HG03354 (cell line): ENCODE measurements at regions not wholly inside any gene's neighbourhood (a gene's known extent, or its start where the extent isn't known, plus 50 kb on each side); places are given as distances from the start of the nearest gene placed in this dataset.

ENCODE experiments used
- ATAC-seq: cut with Tn5 transposase; IDR thresholded peaks from one replicate; pipeline ENCODE4 v1.9.1; 2021; ENCODE audit warnings: mild to moderate bottlenecking; ENCODE audit not compliant: unreplicated experiment, poor library complexity, severe bottlenecking

DNA sequence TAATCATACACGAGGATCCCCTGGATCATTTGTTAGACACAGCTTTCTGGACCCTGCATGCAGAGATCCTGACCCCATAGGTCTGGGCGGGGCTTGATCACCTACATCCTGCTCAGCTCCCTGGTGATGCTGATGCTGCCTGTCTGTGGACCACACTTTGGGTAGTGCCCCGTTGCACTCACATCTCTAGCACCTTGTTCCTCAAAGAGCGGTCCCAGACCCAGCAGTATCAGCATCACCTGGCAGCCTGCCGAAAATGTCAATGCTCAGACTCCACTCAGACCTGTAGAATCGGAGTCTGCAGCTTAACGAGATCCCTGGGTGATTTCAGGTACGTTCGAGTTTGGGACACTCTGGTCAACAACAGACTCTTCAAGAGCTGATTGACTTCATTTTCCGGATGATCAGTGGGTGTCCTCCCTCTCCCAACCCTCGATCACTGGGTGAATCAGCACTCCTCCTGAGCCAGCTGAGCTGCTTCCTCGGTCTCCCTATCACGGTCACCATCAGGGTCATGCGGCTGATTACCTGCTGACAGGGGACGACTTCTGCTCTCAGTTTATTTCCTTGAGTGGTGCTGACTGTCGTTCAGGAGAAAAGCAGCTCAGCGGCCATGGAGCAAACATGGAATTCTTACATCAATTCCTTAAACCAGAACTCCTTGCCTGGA lies 150.6 kb upstream of the RAB12 start:
- ATAC-seq: no peak

DNA sequence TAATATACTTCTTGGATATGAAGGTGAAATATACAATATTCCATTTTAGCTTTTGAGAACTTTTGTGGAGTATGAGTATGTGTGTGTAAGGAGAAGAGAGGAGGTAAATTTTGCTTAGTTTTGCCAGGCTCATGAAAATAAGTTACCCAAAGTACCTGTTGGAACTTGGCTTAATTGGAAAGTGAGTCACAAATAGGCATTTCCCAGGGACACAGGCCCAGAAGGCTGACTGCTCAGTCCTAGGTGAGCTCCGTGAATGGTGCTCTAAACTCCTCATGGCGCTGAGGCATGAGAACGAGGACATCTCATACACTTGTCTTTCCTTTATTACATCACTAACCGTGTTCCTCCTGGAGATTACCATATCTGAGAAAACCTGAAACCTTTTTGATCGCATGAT lies 148.5 kb upstream of the RAB12 start:
- ATAC-seq: no peak

DNA sequence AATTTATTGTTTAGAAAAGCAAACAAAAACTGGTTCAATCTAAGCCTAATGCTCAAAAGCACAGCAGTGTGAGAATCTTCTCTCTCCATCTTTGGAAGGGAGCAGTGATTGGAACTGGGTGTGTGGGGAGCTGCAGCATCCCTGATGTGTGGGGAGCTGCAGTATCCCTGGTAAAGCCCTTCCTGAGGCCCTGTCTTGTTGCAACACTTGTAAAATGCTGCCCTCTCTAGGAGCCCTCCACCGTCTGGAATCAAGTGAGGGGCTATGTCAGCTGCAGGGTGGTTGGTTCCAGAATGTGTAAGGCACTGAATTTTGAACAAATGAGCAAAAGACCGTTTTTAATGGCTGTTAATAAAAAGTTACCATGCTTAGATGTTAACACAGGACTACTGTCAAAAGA lies 147.7 kb upstream of the RAB12 start:
- no peak for ATAC-seq

DNA sequence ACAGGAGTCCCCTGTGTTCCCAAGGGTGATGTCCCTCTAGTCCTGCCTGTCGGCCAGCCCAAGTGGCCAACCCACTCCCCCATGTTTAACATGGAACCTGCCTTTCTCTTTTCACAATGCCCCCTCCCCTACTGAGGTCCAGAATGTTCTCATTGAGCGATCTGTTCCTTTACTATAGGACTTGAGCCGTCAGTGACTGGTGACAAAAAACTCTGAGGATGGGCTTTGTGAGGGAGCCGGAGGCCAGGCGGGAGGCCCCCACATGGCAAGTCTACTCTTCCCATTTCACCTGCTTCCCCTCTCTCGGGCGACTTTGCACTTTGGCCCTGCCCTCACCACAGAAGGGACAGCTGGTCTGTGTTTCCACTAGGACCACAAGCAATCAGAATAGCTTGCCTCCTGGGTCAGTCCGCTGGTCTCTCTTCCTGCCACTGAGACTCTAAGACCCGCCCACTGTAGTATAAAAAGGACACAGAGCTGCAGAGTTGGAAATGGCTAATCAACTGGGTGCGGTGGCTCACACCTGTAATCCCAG lies 146.5 kb upstream of the RAB12 start:
- ATAC-seq: no peak

DNA sequence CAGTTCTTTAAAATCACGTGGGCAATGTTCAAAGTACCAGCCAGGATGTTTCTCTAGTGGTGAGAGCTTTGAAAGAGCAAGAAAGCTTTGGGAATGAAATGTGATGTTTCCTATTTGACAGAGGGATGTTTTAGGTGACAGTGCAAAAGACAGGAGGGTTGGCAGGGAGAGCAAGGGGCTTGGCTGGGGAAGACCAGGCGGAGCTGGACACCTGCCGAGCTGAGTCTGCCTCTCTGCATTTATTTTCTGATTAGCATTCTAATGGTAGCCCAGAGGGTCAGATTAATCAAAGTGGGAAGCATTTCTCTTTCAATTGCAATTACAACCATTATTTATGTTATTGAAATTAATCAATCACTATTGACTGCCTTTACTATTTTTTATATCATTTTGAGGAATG lies 145.4 kb upstream of the RAB12 start:
- ATAC-seq: no peak

DNA sequence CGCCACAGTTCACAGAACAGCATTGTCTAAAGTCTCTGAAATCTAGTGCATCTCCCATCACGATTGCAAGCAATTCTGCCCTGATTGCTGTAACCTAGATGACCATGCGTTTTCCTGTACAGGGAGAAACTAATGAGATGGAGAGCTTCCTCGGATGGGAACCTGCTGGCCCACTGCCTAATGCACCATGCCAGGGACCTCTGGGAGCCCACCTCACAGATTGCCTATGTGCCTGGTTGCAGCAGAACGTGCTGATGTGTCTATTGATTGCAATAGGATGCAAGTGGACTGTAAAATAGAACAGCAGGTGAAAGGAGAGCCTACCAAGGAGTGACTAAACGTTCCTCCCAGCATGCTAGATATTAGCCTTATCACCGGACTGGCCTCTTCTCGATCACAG lies 141.0 kb upstream of the RAB12 start:
- no peak for ATAC-seq

DNA sequence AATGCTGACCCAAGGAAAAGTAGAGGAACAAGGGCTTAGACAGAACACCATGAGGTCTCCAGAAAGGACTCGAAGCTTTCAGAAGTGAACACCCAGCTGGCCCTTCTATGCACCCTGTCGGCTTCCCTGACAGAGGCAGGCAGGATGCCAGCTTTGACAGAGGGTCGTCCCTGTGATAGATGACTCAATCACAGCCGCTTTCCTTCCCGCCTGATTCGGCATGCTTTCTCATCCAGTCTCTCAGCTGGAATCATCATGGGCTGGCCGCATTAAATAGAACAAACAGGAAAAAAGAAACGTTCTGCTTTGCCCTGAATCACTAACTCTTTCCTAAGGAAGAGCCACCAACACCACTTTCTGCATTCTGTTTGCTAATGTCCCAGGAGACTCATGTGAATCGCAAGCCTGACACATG lies 140.3 kb upstream of the RAB12 start:
- ATAC-seq: no peak

DNA sequence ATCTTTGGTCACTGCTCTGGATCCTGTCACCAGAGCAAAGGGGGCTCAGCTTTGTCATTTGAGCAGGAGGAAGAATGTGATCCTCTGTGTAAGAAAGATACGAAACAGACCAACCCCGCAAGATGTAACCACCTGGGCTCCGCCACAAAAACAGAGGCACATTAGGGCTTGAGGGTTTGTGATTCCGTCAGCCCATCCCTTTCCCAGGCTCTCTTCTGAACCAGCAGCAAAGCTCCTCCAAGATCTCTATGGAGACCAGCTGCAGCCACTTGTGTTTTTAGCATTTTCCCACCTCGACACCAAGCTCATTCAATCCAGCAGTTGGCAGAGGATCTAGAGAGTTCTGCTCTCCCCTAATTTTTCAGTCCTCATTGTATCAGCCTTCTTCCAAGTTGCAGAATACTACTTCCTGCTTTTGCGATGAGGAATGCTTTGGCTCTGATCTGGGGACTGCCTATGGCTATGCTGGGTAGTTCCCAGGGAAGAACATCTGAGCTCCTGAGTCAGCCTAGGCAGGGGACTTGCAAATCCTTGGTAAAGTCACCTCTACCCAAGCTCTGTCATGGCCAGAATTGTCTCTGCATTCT lies 139.6 kb upstream of the RAB12 start:
- ATAC-seq: no peak

DNA sequence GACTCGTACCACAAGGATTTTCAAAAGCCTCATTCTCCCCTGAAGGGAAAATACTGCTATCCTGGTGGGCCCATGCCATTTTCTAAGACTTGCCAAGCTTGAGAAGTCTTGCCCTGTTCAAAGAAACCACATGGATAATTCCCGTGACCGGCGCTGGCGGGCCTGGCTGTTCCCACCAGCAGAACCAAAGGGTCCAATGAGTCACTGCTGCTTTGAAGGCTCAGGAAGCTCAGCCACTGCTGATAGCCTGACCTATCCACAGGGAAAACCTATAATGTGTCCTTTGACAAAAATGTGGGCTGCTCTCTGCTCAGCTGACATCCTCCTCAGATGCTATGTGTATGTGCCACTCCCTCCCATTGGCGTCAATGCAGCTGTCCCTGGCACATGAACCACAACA lies 137.9 kb upstream of the RAB12 start:
- no peak for ATAC-seq

DNA sequence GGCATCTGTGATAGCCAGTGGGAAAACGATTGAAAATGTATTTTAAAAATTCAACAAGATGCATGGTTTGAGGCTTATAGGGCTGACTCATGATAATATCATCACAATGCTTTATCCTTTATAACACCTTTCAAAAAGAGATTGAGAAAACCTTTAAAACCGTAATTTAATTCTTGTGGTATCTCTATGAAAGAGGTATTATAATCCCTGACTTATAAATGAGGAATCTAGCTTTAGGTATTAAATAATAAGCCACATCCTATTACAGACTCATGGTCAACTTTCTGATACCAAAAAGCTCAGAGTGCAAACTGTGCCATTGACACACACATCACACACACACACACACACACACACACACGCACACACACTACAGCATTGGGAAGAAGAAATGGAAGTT lies 134.6 kb upstream of the RAB12 start:
- no peak for ATAC-seq

DNA sequence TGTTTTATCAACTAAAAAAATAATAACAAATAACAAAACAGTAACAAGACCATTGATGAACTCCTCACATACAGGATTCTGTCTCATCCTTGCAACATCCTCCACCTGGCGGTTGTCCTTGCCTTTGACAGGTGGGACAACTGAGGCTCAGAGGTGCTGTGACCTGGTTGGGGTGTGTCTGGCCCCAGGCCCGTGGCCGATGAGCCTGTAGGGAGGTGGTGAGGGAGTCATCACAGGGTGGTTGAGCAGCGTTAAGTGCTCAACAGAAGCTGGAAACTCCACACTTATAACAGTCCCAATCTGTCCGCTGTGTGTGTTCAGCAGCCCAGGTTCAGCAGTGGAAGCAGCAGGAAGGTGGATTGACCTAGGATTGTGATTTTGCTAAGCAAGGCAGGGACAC lies 131.6 kb upstream of the RAB12 start:
- no peak for ATAC-seq

DNA sequence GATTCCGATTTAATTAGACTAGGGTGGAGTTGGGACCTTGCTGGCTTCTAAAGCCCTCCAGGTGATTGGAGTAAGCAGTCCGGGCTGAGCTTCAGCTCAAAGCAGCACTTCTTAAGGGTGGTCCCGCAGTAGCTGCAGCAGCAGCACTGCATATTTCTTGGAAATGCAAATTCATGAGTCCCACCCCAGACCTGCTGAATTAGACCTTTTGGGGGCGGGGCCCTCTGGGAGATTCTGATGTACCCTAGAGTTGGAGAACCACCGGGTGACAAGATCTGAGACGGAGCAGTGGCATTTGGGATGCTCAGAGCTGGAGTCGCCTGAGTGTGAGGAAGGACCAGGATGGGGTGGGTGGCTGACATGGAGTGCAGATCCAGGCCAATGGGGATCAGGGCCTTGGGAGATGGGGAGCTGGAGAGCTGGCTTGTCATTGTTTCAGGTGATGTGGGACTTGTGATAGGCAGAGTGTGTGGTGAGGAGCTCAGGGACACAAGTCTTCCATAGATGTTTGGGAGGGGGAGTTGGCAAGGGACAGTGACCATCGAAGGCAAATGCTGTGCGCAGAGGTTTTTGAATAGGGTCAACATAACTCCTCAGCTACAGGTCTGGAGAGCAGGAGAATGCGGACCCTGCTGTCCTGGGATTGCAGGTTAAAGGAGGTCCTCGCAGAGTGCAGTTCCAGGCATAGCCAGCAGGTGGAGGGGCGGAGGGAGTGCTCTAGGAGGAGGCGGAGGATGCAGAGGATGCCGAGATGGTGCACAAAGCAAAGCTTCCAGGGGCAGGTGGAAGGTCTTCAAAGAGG lies 130.9 kb upstream of the RAB12 start:
- peak; percentile 78 for ATAC-seq

DNA sequence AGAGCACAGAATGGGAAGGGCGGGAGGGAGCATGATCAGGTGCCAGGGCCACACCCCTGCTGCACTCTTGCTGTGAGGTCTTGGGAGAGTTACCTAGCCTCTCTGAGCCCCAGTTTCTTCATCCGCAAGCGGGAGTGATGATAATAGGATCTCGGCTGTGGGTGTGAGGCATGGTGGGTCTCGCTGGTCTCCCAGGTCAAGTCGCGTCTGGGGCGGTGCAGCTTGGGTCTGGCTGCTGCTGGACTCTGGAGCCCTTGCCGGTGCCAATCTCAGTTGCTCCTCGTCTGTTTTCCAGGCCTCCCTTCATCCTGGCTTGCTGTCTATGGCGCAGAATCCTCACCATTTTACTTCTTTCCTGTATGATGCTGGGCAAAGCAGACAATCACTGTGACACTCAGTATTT lies 130.3 kb upstream of the RAB12 start:
- no peak for ATAC-seq

DNA sequence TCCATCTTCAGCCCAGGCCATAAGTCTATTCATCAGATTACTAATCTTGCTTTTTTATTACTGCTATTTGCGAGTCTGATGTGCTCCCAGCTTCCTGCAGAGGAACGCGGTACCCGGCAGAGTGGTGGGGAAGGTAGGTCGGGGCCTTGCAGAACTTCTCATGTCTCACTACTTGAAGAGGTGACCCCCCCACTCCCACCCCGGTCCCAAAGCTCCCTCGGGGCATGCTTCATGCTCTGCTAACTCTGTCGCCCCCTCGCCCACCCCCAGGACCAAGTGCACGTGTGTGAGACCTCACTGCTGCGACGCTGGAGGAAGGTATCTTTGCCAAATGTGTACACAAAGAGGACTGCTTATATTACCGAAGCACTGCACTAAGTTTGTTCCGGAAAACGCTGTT lies 129.4 kb upstream of the RAB12 start:
- ATAC-seq: no peak

DNA sequence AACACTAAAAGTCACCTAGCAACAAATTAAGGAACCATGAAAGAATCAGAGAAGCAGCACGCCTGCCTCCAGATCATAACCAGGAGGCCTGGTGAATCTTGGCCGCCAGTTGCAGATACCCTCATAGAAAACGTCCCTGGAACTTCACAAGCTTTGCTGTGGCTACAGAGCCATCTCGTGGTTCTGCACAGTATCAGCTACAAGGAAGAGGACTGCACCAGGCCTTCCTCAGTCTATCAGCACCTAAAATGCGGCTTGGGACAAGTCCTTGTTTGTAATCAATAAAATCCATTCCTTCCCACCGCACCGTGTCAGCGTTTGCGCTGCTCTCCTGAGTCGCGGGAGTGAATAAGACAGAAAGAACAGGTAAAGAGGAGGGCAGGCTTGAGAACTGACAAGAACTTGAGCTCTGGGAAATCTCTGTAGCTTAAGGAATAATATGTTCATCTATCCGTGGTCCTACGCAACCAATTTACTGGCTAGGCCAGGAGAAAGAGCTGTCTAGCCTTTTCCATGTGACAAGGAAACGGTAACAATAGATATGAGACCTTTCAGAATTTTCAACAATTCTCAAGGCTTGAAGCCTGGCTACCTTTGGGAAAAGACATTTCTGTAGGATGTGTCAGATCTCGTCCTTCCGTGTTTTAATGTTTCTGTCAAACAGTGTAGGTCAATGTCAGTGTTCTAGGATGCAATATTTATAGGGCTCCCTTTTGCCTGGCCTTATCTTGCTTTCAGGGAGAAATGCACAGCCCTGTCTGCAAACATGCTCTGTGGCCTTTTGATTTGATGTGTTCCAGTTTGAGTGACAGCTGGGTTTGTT lies 128.5 kb upstream of the RAB12 start:
- ATAC-seq: no peak

DNA sequence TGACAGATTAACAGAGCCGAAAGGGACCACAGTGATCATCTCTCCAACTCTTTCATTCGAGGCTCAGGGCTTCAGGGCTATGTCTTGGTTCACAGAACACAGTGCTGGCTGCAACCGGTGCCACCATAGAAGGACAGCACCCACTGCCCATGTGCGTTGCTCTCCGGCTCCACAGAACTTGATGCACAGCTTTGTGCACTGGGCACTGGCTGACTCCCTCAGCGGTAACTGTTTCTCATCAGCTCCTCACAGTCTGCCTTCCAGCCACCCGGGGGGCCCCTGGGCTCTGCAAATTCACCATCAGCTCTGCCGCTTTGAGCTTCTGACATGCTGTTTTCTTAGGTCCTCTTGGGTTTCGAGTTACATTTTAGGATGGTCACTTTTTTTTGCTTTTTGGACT lies 124.3 kb upstream of the RAB12 start:
- ATAC-seq: no peak

DNA sequence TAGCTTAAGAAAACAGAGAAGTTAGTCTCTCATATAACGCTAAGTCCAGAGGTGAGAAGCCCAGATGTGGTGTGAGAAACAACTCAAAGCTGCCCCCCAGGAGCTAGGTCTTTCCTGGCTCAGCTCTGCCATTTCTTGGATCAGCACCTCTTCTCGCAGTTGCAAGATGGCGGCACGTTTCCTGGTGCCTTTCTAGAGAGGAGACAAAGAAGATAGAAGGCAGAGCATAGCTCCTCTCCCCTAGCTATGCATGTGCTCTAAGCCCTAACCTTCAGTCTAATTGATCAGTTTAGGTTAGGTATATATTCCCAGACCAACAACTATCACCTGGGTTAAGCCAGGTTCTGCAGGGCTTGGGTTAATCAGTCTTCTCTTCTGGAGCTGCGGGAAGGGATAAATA lies 119.5 kb upstream of the RAB12 start:
- no peak for ATAC-seq

DNA sequence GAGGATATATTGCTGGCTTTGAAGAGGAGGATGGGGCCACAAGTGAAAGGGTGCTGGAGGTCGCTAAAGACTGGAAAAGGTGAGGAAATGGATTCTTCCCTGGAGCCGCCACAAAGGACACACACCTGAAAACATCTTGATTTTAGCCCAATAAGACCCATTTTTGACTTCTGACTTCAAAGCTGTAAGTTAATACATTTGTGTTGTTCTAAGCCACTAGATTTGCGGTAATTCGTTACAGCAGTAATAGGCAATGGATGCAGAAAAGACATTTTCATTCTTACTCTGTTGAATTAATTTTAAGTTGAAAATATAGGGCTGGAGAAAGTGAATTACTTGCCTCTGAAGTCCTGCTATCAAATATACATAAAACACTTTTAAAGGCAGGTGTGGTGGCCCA lies 117.7 kb upstream of the RAB12 start:
- no peak for ATAC-seq

DNA sequence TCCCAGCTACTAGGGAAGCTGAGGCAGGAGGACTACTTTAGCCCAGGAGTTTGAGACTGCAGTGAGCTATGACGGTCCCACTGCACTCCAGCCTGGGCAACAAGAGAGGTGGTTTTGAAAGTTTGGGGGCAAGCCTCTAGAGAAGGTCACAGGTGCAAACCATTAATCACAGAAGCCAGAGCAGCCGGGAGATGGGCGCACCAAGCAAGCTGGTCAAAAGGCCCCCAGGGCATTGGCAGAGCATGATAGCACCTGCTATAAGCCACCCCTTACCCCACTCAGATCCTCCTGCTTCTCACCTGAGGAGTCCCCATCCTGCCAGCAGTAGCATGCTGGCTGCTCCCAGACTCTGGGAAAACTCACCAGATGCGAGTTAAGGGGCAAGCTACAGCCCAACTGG lies 116.1 kb upstream of the RAB12 start:
- no peak for ATAC-seq

DNA sequence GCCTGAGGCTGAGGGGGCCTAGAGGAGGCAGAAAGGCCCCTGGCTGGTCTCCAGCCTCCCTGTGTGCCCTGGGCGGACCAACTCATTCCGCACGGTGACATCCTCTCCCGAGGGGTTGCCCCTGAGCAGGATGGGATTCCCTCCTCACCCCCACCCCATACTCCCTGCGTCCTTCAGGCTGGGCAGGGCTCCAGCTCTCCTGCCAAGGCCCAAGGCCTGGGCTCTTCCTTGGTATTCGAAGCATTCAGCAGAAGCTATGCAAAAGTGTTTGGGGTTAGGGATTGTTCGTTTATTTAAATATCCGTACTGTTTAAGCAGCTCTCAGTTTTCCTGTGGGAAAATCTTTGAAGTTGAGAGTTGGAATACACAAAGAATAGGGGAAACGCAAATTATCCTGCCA lies 113.1 kb upstream of the RAB12 start:
- ATAC-seq: no peak
